Caco-2 (cell line): ENCODE measurements at regions not wholly inside any gene's neighbourhood (a gene's known extent, or its start where the extent isn't known, plus 50 kb on each side); places are given as distances from the start of the nearest gene placed in this dataset.

Experiments
- BruUV-seq: library from RNA; stranded (reverse); fragments of 400-500 nt; replicated peaks from 2 replicates; lab custom pipeline; 2021; lab: Mats Ljungman, UMichigan
- CTCF ChIA-PET: fragments of 300-600 bp; sonication (Branson Sonifier 250); formaldehyde crosslinking; loops from one replicate; lab custom pipeline; 2022; ENCODE audit warnings: antibody characterized with exemption; lab: Charles Lee
- POLR2A ChIA-PET: fragments of 300-600 bp; sonication (Branson Sonifier 250); formaldehyde crosslinking; loops from one replicate; lab custom pipeline; 2022; ENCODE audit warnings: antibody characterized with exemption; lab: Charles Lee
- DNase-seq, 2 experiments: peaks; one replicate each; pipeline versions ENCODE4 v3.0.0 to v3.0.0-alpha.2; 2020 to 2022
- H3K27me3 ChIP-seq: replicated peaks from 2 replicates; pipeline ENCODE4 v1.6.0; 2011; ENCODE audit warnings: low read length; ENCODE audit not compliant: control insufficient read depth, insufficient read depth
- H3K36me3 ChIP-seq: 2 replicates; pipeline ENCODE4 v1.5.1; 2011; ENCODE audit warnings: low read length; ENCODE audit not compliant: control insufficient read depth, insufficient read depth
- H3K4me1 ChIP-seq: fragments of 250-450 bp; sonication (Bioruptor Pico); 2 replicates; pipeline ENCODE4 v1.5.1; 2020; ENCODE audit warnings: mild to moderate bottlenecking
- H3K4me3 ChIP-seq: 2 replicates; pipeline ENCODE4 v1.5.1; 2011; ENCODE audit warnings: low read depth, mild to moderate bottlenecking, control low read depth, low read length
- H3K9me3 ChIP-seq: fragments of 250-450 bp; sonication (Bioruptor Pico); 2 replicates; pipeline ENCODE4 v1.5.1; 2020; ENCODE audit warnings: mild to moderate bottlenecking, moderate library complexity
- H3K27ac Mint-ChIP-seq: one replicate; pipeline ENCODE4 v1.8.0; 2022; ENCODE audit warnings: mixed read lengths; ENCODE audit not compliant: unreplicated experiment
- H3K27me3 Mint-ChIP-seq: one replicate; pipeline ENCODE4 v1.8.0; 2022; ENCODE audit warnings: mixed read lengths; ENCODE audit not compliant: insufficient read depth, unreplicated experiment
- H3K36me3 Mint-ChIP-seq: one replicate; pipeline ENCODE4 v1.8.0; 2022; ENCODE audit warnings: mild to moderate bottlenecking, mixed read lengths; ENCODE audit not compliant: insufficient read depth, unreplicated experiment
- H3K4me1 Mint-ChIP-seq: one replicate; pipeline ENCODE4 v1.8.0; 2022; ENCODE audit warnings: low read depth, mixed read lengths; ENCODE audit not compliant: unreplicated experiment
- H3K4me3 Mint-ChIP-seq: one replicate; pipeline ENCODE4 v1.8.0; 2022; ENCODE audit warnings: mild to moderate bottlenecking, moderate library complexity, mixed read lengths; ENCODE audit not compliant: unreplicated experiment
- H3K9me3 Mint-ChIP-seq: one replicate; pipeline ENCODE4 v1.8.0; 2022; ENCODE audit warnings: mixed read lengths; ENCODE audit not compliant: unreplicated experiment
- intact Hi-C: fragments of 100-400 bp; cut with micrococcal nuclease; formaldehyde crosslinking; loops from one replicate; pipeline ENCODE4 v1.10.0; 2022; ENCODE audit not compliant: unreplicated experiment
- TF ChIP-seq, protein P1 (sequence below), 2 experiments: fragments of 200-600 bp in 1 of 2; IDR thresholded peaks; 1 replicate in 1 of 2; 2 replicates in 1 of 2; pipeline versions ENCODE4 v1.5.1 to v1.8.0; 2011 to 2022; ENCODE audit warnings: antibody characterized with exemption in 1 of 2, control low read depth in 1 of 2, inconsistent platforms in 1 of 2, low read depth in 1 of 2, low read length in 1 of 2, mild to moderate bottlenecking in 1 of 2, moderate library complexity in 1 of 2; ENCODE audit not compliant: insufficient read depth in 1 of 2, severe bottlenecking in 1 of 2, unreplicated experiment in 1 of 2

DNA sequence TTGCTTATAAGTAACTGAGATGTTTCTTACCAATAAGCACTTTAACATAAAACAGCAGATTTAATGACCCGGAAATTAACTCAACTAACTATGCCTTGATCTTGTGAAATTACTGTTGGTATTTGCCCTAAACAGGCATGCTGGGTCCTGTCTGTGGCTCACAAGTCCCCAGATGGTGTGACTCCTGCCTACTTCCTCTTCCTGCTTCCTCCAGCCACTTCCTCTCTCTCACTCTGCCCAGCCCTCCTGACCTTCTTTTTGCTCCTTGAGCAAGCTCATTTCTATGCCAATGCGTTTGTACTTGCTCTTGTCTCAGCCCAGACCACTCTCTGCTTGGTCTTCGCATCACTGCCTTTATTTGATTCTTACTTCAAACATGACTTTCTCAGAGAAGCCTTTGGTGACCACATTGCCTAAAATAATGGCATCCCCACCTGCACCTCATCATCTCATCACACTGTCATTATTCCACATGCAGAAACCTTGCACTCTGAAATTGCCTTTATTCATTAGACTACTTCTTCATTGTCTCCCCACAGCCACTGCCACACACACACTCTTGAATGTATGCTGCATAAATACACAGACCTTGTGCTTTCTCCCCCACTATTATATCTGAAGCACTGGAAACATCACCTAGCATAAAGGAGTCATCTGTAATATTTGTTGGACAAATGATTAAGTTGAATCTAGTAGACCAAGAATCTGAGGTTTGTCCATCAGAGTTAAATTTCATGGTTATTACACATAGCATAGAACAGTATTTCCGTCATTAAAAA is 256.3 kb upstream of the SEMA6D start:
- H3K4me1 ChIP-seq, result no peaks in the 10 kb centered on the region
- POLR2A ChIA-PET, result no interaction called here
- H3K27me3 ChIP-seq, result no peaks in the 10 kb centered on the region
- H3K9me3 ChIP-seq, result no peaks in the 10 kb centered on the region
- no TSS peak for BruUV-seq
- no peak for DNase-seq
- H3K36me3 ChIP-seq, result no peaks in the 10 kb centered on the region
- TF ChIP-seq, protein P1, sequence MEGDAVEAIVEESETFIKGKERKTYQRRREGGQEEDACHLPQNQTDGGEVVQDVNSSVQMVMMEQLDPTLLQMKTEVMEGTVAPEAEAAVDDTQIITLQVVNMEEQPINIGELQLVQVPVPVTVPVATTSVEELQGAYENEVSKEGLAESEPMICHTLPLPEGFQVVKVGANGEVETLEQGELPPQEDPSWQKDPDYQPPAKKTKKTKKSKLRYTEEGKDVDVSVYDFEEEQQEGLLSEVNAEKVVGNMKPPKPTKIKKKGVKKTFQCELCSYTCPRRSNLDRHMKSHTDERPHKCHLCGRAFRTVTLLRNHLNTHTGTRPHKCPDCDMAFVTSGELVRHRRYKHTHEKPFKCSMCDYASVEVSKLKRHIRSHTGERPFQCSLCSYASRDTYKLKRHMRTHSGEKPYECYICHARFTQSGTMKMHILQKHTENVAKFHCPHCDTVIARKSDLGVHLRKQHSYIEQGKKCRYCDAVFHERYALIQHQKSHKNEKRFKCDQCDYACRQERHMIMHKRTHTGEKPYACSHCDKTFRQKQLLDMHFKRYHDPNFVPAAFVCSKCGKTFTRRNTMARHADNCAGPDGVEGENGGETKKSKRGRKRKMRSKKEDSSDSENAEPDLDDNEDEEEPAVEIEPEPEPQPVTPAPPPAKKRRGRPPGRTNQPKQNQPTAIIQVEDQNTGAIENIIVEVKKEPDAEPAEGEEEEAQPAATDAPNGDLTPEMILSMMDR (IDR thresholded peaks at IDR 0.05; ENCODE audit: insufficient read depth in 1 of 2, low read depth in 1 of 2, low read length in 1 of 2, severe bottlenecking in 1 of 2, unreplicated experiment in 1 of 2), result no peak
- H3K36me3 Mint-ChIP-seq, result no peaks in the 10 kb centered on the region
- intact Hi-C loops, result no loop called here
- no peak overlapping the region for H3K27ac Mint-ChIP-seq
- CTCF ChIA-PET, result no interaction called here
- no peak overlapping the region for H3K4me3 Mint-ChIP-seq
- no peaks in the 10 kb centered on the region for H3K9me3 Mint-ChIP-seq
- no peak overlapping the region for H3K4me3 ChIP-seq
- peaks cover 17% of the 10 kb centered on the region for H3K27me3 Mint-ChIP-seq
- no peaks in the 10 kb centered on the region for H3K4me1 Mint-ChIP-seq

GRCh38 chr15:47461652-47462141 is 255.6 kb upstream of the SEMA6D start:
- no peaks in the 10 kb centered on the region for H3K9me3 Mint-ChIP-seq
- H3K4me1 ChIP-seq, result no peaks in the 10 kb centered on the region
- H3K36me3 ChIP-seq, result no peaks in the 10 kb centered on the region
- ChIA-PET POLR2A (no interaction called here), CTCF (no interaction called here)
- no peak overlapping the region for H3K4me3 Mint-ChIP-seq
- H3K4me3 ChIP-seq, result no peak overlapping the region
- intact Hi-C loops, result no loop called here
- H3K27me3 ChIP-seq, result no peaks in the 10 kb centered on the region
- no peak for DNase-seq
- H3K27me3 Mint-ChIP-seq, result peaks cover 17% of the 10 kb centered on the region
- H3K36me3 Mint-ChIP-seq, result no peaks in the 10 kb centered on the region
- no peak overlapping the region for H3K27ac Mint-ChIP-seq
- TF ChIP-seq, protein P1 (IDR thresholded peaks at IDR 0.05; ENCODE audit: insufficient read depth in 1 of 2, low read depth in 1 of 2, low read length in 1 of 2, severe bottlenecking in 1 of 2, unreplicated experiment in 1 of 2), result no peak
- BruUV-seq, result no TSS peak
- no peaks in the 10 kb centered on the region for H3K9me3 ChIP-seq
- H3K4me1 Mint-ChIP-seq, result no peaks in the 10 kb centered on the region

DNA sequence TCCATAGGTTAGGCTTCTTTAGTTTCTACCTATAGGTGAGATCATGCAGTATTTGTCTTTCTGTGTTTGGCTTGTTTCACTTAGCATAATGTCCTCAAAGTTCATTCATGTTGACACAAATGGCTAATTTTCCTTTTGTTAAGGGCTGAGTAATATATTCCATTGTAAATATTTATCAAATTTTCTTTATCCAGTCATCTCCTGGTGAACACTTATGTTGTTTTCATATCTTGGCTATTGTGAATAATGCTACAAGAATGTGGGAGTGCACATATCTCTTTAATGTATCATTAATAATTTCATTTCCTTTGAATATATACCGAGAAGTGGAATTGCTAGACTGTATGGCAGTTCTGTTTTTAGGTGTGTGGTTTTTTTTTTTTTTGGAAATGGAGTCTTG is 250.9 kb upstream of the SEMA6D start:
- H3K4me3 Mint-ChIP-seq, result no peak overlapping the region
- Histone ChIP-seq H3K4me3 (no peak overlapping the region), H3K36me3 (no peaks in the 10 kb centered on the region), H3K4me1 (no peaks in the 10 kb centered on the region), H3K9me3 (no peaks in the 10 kb centered on the region), H3K27me3 (no peaks in the 10 kb centered on the region)
- no peaks in the 10 kb centered on the region for H3K4me1 Mint-ChIP-seq
- H3K9me3 Mint-ChIP-seq, result no peaks in the 10 kb centered on the region
- H3K27ac Mint-ChIP-seq, result no peak overlapping the region
- H3K27me3 Mint-ChIP-seq, result peaks cover 9% of the 10 kb centered on the region
- intact Hi-C loops, result no loop called here
- ChIA-PET POLR2A (no interaction called here), CTCF (no interaction called here)
- TF ChIP-seq, protein P1 (IDR thresholded peaks at IDR 0.05; ENCODE audit: insufficient read depth in 1 of 2, low read depth in 1 of 2, low read length in 1 of 2, severe bottlenecking in 1 of 2, unreplicated experiment in 1 of 2), result no peak
- no TSS peak for BruUV-seq
- H3K36me3 Mint-ChIP-seq, result no peaks in the 10 kb centered on the region
- DNase-seq, result no peak
